NCI-H524 treated with DMSO at 0.1 percent for 48 hours (cell line): ENCODE measurements at regions not wholly inside any gene's neighbourhood (a gene's known extent, or its start where the extent isn't known, plus 50 kb on each side); places are given as distances from the start of the nearest gene placed in this dataset.
"Not testable (repeated sequence)": the region's sequence is repeated elsewhere in the genome, so short reads cannot be mapped to it uniquely, and the experiment has no call there.

Source experiments
- DNase-seq: peaks from one replicate; lab custom pipeline; 2025; lab: John Stamatoyannopoulos, UW

DNA sequence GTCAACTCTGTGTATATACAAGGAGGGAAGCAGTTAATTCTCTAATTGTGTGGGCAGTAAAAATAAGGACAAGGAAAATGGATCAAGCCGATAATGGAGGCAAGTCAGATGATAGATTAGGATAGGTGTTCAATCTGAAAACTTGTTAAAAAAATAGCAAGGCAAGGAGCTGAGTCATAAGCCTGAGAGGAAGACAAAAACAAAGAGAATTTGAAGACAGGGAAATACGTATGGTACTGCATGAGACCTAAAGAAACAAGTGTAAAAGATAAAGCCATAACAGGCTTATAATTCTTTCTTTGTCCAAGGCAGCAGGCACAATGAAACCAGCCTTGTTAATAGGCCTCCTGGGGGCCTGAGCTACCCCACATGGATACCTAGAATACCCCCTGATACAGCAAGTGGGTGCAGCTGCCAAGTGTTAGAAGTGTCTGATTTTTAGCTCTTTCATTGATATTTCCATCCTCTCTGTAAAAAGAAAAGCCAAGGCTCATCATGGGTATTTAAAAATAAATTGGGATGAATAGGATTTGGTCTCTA is 1570.6 kb upstream of the LRRTM3 start:
- DNase-seq = no peak

DNA sequence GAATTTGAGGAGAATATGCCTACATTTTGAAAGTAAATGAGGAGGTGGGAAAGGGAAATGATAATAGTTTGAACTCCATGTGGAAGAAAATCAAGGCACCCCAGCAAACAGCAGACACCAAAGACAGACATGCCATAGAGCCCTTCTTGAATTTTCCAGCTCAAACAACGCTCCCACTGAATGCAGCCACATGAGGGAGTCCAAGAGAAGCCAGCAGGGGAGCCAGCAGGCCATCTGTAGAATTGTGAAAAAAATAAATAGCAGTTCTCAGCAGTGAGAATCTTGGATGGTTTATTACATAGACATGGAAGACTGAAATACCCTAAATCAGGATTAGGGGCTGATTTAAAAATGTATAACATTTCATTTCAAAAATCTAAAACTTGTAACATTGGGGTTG is 1567.3 kb upstream of the LRRTM3 start:
- DNase-seq = no peak

DNA sequence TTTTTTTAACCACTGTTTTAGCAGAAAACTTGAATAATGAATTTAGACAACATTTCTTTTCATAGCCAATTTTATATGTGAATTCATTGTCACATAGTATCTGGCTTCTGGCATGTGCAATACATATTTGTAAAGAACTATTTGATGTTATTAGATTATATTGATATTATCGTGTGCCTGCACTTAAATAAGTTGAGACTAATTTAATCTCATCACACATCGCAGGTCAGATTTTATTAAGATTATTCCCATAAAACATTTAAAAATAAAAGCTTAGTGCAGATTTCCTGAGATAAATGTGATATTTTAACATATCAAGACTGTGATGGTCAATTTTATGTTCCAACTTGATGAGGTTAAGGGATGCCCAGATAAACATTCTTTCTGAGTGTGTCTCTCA is 1565.3 kb upstream of the LRRTM3 start:
- no peak for DNase-seq

DNA sequence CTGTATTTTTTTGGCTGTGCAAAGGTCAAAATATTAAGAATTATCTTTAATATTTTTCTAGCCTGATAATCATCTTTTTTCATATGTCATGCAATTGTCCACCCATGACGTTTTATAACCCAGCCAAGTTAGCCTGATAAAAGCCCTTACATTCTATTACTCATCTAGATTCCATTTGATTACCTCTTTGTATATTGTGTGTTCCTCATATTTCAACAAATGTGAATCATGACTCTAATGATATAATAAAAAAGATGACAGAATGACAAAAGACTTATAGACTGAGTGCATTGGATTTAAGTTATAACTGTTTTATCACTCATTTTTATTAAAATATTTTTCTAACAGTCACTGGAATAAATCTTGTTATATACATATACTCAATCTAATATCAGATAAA is 1560.0 kb upstream of the LRRTM3 start:
- DNase-seq = no peak

GRCh38 chr10:65367706-65368105 is 1558.1 kb upstream of the LRRTM3 start:
- no peak for DNase-seq

DNA sequence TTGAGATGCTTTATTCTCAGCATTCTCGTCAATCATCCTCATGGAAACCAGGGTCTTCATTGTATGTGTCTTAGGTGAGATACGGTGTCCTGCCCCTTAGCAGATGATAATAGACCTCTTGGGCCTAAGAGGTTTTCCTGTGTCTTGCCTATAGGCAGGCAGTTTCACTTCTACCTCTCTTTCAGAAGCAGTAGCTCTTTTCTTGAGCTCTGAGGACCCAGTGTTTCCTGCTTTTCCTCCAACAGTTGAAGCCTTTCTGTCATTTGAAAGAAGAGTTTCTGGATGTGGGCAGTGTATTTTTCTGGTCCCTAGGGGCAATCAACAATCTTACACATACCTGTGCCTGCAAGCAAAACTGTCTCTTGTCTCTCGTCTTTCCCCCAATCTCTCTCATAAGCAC is 1550.3 kb upstream of the LRRTM3 start:
- DNase-seq = no peak

DNA sequence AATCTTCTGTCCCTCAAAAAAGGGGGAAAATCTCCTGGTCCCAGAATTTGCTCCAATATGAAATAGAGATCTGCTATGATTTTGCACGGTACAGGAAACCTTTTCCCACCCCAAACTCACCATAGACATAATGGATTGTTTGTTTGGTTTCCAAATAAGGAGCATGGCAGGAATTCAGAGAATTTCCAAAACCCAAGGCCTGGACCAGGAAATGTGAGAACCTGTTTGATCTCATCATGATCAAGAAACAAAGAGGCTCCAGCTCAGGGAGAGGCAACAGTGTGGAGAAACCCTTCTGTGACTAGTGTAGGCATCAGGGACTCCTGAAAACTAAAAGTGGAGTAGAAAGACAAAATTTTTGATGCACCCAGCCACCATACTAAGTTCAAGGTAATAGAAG is 1548.1 kb upstream of the LRRTM3 start:
- no peak for DNase-seq

- DNase-seq = no peak
These were observed 1531.1 kb upstream of the LRRTM3 start for GRCh38 chr10:65394502-65395297.

DNA sequence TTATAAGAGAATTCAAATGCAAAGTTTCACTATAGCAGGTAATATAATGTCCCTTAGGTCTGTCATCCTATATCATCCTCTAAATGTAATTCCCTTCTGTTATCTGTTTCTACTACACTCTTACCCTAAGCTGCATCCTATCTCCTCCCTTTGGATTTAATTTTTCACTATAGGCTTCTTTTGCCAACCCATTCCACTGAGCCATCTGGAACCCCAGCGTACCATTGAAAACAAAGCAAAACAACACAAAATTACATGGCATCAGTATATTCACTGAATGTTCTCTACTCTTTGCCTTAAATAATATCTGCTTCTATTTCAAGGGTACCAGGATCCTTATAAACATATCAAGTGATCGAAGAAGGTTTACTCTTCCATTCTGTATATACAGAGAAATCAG is 1530.2 kb upstream of the LRRTM3 start:
- DNase-seq = no peak

DNA sequence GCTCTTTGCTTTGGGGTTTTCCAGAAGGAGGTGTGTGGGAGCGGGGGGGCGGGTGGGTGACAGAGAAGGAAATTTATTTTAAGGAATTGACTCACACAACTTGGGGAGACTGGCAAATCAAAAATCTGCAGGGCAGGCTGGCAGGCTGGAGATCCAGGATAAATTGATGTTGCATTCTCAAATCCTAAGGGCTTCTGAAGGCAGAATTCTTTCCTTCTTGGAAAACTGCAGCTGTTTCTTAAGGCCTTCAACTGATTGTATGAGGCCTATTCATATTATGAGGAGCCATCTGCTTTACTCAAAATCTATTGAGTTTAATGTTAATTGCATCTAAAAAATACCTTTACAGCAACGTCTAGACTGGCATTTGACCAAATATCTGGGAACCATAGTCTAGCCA is 1528.8 kb upstream of the LRRTM3 start:
- DNase-seq = no peak

GRCh38 chr10:65408401-65408800 is 1517.4 kb upstream of the LRRTM3 start:
- DNase-seq = no peak

- DNase-seq = no peak
These were observed 1512.8 kb upstream of the LRRTM3 start for GRCh38 chr10:65413001-65413400.

DNA sequence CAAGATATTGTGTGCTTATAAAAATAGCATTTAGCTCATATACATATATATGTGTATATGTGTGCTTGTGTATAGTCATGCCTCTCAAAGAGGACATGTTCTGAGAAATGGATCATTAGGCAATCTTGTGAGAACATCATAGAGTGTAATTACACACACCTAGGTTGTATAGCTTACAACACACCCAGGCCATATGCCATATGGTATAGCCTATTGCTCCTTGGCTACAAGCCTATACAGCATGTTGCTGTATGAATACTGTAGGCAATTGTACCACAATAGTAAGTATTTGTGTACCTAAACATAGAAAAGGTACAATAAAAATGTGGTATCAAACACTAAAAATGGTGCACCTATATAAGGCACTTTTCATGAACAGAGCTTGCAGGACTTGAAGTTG is 1510.5 kb upstream of the LRRTM3 start:
- DNase-seq = no peak

GRCh38 chr10:65416094-65416493 is 1509.7 kb upstream of the LRRTM3 start:
- no peak for DNase-seq

DNA sequence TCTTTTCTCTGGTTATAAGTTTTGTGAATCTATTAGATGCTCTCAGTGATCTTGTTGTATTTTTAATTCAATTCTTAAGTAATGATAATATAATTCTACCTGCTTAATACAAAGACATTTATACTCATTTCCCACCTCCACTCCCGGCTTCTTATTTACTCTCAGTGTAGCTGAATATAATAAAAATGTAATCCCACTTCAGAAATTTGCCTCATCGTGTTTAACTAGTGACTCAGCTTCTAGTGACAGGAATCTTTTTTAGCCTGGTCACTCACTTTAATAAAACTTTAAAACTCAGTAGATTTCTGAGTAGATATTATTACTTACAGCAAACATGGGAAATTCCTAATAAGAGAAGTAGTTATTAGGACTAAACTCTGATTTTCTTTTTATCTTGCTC is 1506.2 kb upstream of the LRRTM3 start:
- no peak for DNase-seq

- no peak for DNase-seq
These were observed 1502.8 kb upstream of the LRRTM3 start for GRCh38 chr10:65423043-65423442.

GRCh38 chr10:65429381-65429780 is 1496.5 kb upstream of the LRRTM3 start:
- DNase-seq = not testable (repeated sequence)

DNA sequence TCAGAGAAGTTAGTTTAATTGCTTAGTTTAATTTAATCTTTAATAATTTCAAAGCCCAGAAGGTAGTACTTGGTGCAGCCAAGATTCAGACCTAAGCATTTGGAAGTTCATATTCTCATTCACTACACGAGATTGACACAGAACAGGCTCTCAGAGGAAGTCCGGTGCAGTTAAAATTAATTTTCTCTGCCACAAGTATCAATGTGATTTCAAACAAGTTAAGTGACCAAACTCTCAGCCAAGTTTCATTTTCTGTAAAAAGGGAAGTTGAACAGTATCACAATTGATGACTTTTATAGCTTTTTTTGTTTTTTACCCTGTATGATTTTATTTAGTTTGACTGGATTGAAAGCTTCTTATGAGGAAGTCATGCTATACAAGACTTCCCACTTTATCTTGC is 1494.9 kb upstream of the LRRTM3 start:
- no peak for DNase-seq

- DNase-seq = no peak
These were observed 1454.8 kb upstream of the LRRTM3 start for GRCh38 chr10:65470986-65471385.

- no peak for DNase-seq
These were observed 1443.0 kb upstream of the LRRTM3 start for GRCh38 chr10:65482848-65483247.

DNA sequence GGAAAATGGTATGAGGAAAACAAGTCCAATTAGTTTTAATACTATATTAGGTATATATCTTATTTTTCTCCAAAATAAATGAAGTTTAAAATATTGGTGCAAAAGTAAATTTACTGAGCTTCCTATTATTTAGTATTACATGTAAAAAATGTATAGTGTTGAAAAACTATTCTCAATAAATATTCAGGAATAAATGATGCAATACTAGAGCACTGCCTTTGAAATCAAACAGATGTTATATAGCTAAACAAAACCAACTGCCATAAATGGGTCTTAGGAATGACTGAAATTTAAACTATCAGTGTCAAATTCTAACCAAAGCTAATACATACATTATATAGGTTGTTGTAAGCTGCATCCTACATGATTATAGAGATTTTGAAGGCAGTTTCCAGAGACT is 1434.0 kb upstream of the LRRTM3 start:
- DNase-seq = no peak

GRCh38 chr10:65496541-65496940 is 1429.3 kb upstream of the LRRTM3 start:
- no peak for DNase-seq

DNA sequence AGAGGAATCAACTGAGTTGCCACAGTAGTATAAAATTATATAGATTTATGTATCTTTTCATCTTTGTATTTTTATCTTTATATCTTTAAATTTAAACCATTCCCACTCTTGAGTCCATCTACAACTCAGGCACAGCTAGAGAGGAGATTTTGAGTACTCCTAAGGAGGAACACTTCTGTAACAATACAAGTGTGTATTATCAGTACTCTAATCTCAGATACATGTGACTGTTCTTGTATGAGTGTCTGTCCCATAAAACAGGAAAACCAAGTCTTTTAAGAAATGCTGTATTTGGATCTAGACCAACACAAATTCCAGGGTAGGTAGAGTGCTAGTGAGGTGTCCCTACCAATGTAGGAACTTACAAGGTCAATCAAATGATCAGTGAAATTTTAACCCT is 1428.0 kb upstream of the LRRTM3 start:
- DNase-seq = no peak

DNA sequence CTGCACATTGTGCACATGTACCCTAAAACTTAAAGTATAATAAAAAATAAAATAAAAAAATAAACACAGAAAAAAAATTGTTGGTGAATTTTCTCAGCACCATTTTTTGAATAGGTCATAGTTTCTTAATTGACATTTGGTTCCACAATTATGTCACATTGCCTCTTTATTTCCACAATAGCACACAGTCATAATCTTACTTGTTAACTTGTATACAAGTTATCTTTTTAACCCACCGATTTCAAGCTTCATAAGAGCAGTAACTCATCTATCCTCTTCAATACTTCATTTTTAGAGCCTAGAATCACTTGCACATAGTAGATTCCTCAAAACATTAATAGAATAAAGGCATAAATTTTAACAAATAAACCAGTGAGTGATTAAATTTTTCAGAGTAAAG is 1425.1 kb upstream of the LRRTM3 start:
- DNase-seq = no peak
